ENCODE measurements at regions not wholly inside any gene's neighbourhood (a gene's known extent, or its start where the extent isn't known, plus 50 kb on each side); places are given as distances from the start of the nearest gene placed in this dataset.

DNA sequence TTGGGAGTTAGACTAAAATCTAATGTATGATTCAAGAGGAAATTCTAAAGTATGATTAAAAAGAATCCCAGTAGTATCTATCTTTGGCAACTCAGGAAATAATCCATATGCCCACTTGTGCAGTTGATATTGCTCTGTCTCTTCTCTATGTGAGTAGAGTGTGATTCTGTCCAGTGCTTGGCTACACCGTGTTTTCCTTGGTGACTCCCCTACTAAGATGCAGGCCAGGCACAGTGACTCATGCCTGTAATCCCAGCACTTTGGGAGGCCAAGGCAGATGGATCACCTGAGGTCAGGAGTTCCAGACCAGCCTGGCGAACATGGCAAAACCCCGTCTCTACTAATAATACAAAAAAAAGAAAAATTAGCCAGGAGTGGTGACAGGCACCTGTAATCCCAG lies 495.4 kb downstream of the MAT2B start:
- TF ChIP-seq, protein P1, sequence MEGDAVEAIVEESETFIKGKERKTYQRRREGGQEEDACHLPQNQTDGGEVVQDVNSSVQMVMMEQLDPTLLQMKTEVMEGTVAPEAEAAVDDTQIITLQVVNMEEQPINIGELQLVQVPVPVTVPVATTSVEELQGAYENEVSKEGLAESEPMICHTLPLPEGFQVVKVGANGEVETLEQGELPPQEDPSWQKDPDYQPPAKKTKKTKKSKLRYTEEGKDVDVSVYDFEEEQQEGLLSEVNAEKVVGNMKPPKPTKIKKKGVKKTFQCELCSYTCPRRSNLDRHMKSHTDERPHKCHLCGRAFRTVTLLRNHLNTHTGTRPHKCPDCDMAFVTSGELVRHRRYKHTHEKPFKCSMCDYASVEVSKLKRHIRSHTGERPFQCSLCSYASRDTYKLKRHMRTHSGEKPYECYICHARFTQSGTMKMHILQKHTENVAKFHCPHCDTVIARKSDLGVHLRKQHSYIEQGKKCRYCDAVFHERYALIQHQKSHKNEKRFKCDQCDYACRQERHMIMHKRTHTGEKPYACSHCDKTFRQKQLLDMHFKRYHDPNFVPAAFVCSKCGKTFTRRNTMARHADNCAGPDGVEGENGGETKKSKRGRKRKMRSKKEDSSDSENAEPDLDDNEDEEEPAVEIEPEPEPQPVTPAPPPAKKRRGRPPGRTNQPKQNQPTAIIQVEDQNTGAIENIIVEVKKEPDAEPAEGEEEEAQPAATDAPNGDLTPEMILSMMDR (IDR thresholded peaks at IDR 0.05; ENCODE audit: extremely low read depth, insufficient read depth, missing control alignments), result no peak
- in situ Hi-C loops (cut with MboI; ENCODE audit: low pct_unique_long_range_greater_than_20kb, low sequenced_read_pairs, unreplicated experiment), result loop anchor here (25.0 kb wide), 1 partner anchor 511 kb away; no protein-coding TSS in a partner anchor
- DNase-seq (ENCODE audit: low spot score), result no peak

DNA sequence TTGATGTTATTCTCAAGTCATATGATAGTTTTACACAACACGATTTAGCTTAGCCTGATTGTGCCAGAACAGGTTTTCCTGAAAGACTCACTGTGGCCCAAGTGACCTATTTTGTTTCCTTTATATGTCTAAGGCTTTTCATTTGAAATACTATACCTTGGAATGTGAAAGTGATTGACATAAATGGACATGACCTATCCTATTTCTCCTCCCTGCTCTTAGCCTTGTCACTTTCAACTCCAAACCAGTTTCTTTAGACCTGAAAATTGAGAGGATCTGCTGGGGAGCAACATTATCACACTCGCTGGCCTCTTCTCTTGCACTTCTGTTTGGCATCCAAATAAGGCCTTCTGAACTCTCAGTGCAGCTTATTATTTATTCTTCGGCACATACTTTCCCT lies 496.8 kb downstream of the MAT2B start:
- TF ChIP-seq, protein P1 (IDR thresholded peaks at IDR 0.05; ENCODE audit: extremely low read depth, insufficient read depth, missing control alignments), result no peak
- DNase-seq (ENCODE audit: low spot score), result no peak
- in situ Hi-C loops (cut with MboI; ENCODE audit: low pct_unique_long_range_greater_than_20kb, low sequenced_read_pairs, unreplicated experiment), result loop anchor here (25.0 kb wide), 1 partner anchor 510 kb away; no protein-coding TSS in a partner anchor

DNA sequence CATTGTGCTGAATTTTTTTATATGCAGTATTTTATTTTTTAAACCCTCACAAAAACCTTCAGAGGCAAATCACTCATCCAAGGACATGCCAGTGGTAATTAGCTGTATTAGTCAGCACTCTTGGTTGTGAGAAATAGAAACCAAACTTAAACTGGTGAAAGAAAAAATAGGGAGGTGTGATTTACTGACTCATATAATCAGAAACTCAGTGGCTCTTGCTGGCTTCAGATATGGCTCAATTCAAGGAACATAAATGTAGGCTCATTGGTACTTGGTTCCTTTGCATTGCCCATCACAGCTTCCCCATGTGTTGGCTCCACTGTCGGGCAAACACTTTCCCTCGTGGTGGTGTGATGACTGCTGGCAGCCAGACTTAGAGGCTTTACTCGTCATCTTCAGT lies 497.2 kb downstream of the MAT2B start:
- no peak for DNase-seq (ENCODE audit: low spot score)
- TF ChIP-seq, protein P1 (IDR thresholded peaks at IDR 0.05; ENCODE audit: extremely low read depth, insufficient read depth, missing control alignments), result no peak
- in situ Hi-C loops (cut with MboI; ENCODE audit: low pct_unique_long_range_greater_than_20kb, low sequenced_read_pairs, unreplicated experiment), result loop anchor here (25.0 kb wide), 1 partner anchor 510 kb away; no protein-coding TSS in a partner anchor

DNA sequence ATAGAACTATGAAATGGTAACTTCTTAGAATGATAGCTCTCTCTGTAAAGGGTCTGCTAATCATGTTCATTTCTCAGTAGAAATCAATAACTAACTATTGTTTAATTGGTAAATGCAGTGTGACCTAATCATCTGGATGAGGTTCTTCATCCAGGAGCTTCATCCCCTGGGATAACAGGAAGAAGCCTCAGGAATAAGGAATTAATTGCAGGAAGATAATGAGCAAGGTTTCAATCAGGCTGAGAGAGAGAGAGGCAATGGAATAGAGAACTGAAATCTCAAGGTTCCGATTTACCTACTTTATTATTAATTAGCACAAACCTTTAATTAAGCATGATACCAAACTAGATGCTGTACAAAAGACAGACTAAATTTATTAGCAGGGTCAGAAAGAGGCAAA lies 499.7 kb downstream of the MAT2B start:
- DNase-seq (ENCODE audit: low spot score), result no peak
- TF ChIP-seq, protein P1 (IDR thresholded peaks at IDR 0.05; ENCODE audit: extremely low read depth, insufficient read depth, missing control alignments), result no peak
- in situ Hi-C loops (cut with MboI; ENCODE audit: low pct_unique_long_range_greater_than_20kb, low sequenced_read_pairs, unreplicated experiment), result loop anchor here (25.0 kb wide), 1 partner anchor 507 kb away; no protein-coding TSS in a partner anchor

DNA sequence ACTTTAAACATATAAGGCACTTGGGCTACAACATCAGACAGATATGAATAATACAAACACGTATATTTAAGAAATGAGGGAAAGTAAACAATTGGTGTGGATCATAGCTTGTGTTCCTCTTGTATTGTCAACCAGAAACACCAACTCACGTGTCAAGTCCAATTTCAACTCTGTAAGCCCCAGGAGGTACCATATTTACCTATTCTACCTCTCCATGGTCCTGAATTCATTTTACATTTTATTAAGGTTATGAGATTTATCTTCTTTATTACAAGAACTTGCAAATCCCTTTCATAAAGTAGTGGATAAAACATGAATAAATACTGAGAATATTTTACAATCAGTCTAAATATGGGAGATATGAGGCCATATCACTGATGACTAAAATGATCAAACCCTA lies 501.6 kb downstream of the MAT2B start:
- in situ Hi-C loops (cut with MboI; ENCODE audit: low pct_unique_long_range_greater_than_20kb, low sequenced_read_pairs, unreplicated experiment), result loop anchor here (25.0 kb wide), 1 partner anchor 505 kb away; no protein-coding TSS in a partner anchor
- TF ChIP-seq, protein P1 (IDR thresholded peaks at IDR 0.05; ENCODE audit: extremely low read depth, insufficient read depth, missing control alignments), result no peak
- no peak for DNase-seq (ENCODE audit: low spot score)

DNA sequence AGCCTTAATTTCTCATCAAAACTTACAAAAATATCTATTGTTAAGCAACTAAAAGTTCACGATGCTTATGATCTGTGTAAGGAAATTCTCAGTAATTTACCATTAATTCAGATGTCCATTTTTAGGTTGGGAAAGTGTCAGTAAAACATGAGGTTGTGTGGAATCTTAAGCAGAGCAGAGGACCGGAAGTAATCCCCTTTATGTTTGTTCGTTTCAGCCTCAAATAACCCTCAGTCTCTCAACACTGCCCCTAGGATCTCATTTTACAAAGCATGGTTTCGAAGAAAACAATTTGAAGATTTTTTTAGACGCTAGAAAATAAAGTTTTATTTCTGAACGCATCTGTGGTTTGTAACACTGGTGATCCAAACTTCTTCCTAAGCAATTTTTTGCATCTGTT lies 504.2 kb downstream of the MAT2B start:
- in situ Hi-C loops (cut with MboI; ENCODE audit: low pct_unique_long_range_greater_than_20kb, low sequenced_read_pairs, unreplicated experiment), result loop anchor here (25.0 kb wide), 1 partner anchor 503 kb away; no protein-coding TSS in a partner anchor
- no peak for DNase-seq (ENCODE audit: low spot score)
- TF ChIP-seq, protein P1 (IDR thresholded peaks at IDR 0.05; ENCODE audit: extremely low read depth, insufficient read depth, missing control alignments), result no peak
